NT2/D1 (cell line): ENCODE measurements at regions not wholly inside any gene's neighbourhood (a gene's known extent, or its start where the extent isn't known, plus 50 kb on each side); places are given as distances from the start of the nearest gene placed in this dataset.

Source experiments
- SUZ12 ChIP-seq: IDR thresholded peaks from 2 replicates; pipeline ENCODE4 v1.6.1; 2011; ENCODE audit not compliant: insufficient read length, insufficient read depth; ENCODE audit errors: extremely low read depth
- YY1 ChIP-seq: IDR thresholded peaks from 2 replicates; pipeline ENCODE4 v1.6.1; 2011; ENCODE audit not compliant: insufficient read length, insufficient read depth
- ZNF274 ChIP-seq: IDR thresholded peaks from 2 replicates; pipeline ENCODE4 v1.6.1; 2011; ENCODE audit warnings: mild to moderate bottlenecking, low read depth, low read length

DNA sequence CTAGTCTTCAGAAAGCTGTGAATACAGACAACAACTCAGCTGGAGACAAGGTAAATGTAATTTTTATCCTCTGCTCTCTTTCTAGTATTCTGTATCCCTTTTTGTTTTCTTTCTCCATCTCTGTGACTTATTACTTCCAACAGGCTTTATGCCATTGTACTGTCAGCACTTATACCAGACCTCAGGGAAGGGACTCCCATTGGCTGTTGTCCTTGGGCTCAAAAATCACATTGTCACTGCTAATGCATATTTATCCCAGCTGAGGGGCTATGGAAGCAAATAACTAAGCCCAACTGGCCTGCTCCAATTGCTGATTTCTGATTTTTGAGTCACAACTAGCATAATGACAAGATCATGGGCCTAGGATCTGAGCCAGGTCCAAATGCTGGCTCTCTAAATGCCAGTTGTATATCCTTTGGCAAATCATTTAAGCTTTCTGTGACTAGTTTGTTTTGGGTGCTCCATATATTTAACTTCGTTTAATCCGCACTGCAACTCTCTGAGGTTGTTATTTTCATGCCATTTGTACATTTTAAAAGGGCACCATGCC lies 395.1 kb upstream of the GNPDA2 start:
- TF ChIP-seq YY1 (no peak), ZNF274 (no peak), SUZ12 (no peak)
